ENCODE measurements at regions not wholly inside any gene's neighbourhood (a gene's known extent, or its start where the extent isn't known, plus 50 kb on each side); places are given as distances from the start of the nearest gene placed in this dataset.
"Not testable (repeated sequence)": the region's sequence is repeated elsewhere in the genome, so short reads cannot be mapped to it uniquely, and the experiment has no call there.

DNA sequence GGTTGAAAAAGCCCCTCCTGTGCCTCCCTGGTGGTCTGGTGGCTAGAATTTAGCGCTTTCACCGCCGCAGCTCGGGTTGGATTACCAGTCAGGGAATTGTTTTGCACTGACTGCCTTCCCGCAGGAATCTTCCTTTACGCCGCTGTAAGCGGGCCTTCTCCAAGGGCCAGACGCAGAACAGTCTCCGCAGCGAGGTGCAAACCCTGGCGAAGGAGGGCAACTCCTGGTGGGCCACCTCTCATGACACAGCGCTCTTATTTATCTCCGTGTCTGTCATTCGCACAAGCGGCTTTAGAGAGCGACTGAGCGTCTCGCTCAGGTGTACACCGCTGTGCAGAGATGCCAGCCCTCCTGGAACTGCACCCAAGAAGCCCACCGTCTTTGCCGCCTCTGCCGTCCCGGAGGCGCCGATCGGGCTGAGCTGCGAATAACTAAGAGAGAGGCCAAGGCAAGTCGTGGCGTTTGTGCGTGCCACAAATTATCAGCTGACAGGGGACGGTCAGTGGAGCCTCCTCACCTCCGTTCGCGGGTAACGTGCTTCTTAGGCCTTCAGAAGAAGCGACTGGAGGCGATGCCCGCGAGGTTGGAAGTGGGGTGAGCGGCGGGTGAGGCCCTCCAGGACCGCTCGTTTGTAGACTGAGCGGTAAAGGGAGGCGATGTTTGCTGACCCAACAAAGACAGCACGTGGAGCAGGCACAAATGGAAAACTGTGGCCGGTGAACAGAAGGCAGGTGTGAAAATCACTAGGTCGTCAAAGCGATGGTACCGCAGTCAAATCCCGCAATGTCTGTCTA is 93.5 kb downstream of the PRKAB2 start:
- ATAC-seq (replicated peaks), result no peak
- no peaks in the 10 kb centered on the region for H3K9me3 Mint-ChIP-seq
- peaks cover 77 to 98% of the 10 kb centered on the region in 2 donors for H3K27me3 Mint-ChIP-seq
- no peak overlapping the region for H3K27ac Mint-ChIP-seq
- H3K36me3 Mint-ChIP-seq (ENCODE audit: insufficient read depth), result no peaks in the 10 kb centered on the region
- peaks cover 8 to 24% of the 10 kb centered on the region in 2 donors for H3K4me1 Mint-ChIP-seq (ENCODE audit: low read depth in 2 of 2)
- DNase-seq, result no peak
- peak overlapping the region; percentile 67 to 69 for H3K4me3 Mint-ChIP-seq

DNA sequence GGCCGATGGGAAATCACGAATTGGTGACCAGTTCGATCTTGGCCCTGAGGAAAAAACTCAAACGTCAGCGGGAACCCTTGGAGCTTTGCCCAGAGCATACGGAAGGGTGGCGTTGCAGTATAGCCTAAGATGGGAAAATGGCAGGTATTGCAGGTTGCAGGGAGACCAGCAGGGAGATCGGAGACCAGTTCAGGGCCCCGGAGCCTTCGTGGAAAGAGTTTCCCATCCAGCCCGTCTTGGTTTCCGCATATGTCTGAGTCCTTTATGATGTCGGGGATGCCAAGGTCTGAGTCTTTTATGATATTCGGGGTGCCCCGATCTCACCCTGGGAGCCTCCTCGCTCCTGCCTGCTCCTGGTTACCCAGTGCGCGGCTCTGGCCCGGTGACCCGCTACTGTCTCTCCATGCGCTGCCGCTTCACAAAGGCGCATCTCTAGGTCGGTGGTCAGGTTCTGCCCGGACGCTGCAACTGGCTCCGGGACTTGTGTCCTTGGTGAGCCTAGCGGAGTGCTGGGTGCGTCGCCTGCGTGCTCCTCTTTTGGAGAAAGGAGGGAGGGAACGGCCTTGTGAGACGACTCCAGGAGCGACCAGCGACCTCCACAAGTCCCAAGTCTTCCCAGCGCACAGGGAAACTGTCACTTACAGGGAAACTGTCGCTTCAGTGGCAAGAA is 94.2 kb downstream of the PRKAB2 start:
- H3K27ac Mint-ChIP-seq, result no peak overlapping the region
- H3K27me3 Mint-ChIP-seq, result peaks cover 78 to 98% of the 10 kb centered on the region in 2 donors
- no peak for ATAC-seq (replicated peaks)
- H3K4me1 Mint-ChIP-seq (ENCODE audit: low read depth in 2 of 2), result peaks cover 14 to 24% of the 10 kb centered on the region in 2 donors
- no peaks in the 10 kb centered on the region for H3K36me3 Mint-ChIP-seq (ENCODE audit: insufficient read depth)
- no peak overlapping the region for H3K4me3 Mint-ChIP-seq
- H3K9me3 Mint-ChIP-seq, result no peaks in the 10 kb centered on the region
- DNase-seq, result no peak

DNA sequence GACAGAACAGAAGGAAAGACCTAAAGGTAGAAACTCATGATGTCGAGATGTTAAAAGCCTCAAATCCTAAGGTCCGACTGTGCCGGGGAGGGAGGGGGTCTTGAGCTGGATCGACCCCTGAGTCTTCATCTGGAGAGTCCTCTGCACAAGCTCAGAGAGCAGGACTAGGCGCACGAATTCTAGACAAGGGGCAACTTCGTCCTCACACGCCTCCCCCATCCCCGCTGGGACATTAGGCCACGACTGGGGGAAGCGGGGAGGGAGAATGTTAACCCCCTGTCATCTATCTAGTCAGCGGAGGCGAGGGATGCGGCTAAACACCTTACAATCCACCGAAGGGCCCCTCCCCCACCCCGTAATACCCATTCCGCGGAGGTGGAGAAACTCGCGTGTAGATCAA is 94.7 kb downstream of the PRKAB2 start:
- ATAC-seq (replicated peaks), result no peak
- peaks cover 20 to 27% of the 10 kb centered on the region in 2 donors for H3K4me1 Mint-ChIP-seq (ENCODE audit: low read depth in 2 of 2)

DNA sequence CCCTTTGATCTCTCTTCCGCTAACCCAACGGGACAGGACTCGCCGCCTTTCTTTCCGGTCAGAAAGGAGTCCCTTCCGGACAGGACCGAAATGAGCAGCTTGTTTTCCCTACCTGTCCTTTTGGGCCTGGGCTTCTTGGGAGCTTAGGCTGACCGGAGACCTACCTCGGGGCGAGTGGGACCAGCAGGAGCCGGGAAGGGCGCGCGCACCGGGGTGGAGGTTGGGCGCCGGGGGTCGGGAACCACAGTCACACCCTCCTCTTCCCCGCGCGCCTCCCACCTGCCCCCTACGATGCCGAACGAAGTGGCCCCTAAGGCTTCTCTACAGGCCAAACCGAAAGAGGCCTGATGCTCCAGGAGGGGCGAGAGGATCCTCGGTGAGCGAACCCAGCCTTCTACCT is 95.2 kb downstream of the PRKAB2 start:
- ATAC-seq (replicated peaks) (no peak), DNase-seq (no peak)
- H3K36me3 Mint-ChIP-seq (ENCODE audit: insufficient read depth), result no peaks in the 10 kb centered on the region
- peaks cover 76 to 98% of the 10 kb centered on the region in 2 donors for H3K27me3 Mint-ChIP-seq
- no peak overlapping the region for H3K4me3 Mint-ChIP-seq
- H3K9me3 Mint-ChIP-seq, result no peaks in the 10 kb centered on the region
- H3K4me1 Mint-ChIP-seq (ENCODE audit: low read depth in 2 of 2), result peaks cover 20 to 29% of the 10 kb centered on the region in 2 donors
- no peak overlapping the region for H3K27ac Mint-ChIP-seq

More for the DNA sequence above, 94.7 kb downstream of the PRKAB2 start:
- no peaks in the 10 kb centered on the region for H3K9me3 Mint-ChIP-seq
- no peak overlapping the region for H3K4me3 Mint-ChIP-seq
- H3K27ac Mint-ChIP-seq, result no peak overlapping the region
- H3K36me3 Mint-ChIP-seq (ENCODE audit: insufficient read depth), result no peaks in the 10 kb centered on the region
- no peak for DNase-seq
- H3K27me3 Mint-ChIP-seq, result peaks cover 79 to 98% of the 10 kb centered on the region in 2 donors

DNA sequence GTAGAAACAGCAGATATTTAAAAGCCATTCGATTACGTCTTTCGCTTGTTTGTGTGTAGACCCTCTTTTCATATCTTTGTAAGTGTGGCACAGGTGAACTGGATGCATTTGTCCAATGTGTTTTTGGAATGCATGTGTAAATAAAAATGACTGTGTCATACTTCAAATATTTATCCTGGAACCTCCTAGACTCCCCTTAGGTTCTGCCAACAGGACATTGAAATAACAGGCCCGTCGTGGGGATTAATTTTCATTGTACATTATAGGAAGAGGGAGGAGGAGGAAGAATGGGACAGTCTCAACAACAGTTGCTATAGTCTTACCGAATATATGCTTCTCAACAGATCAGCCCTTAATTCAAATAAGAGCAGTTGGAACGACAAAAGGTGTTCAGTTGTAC is 95.8 kb downstream of the PRKAB2 start:
- H3K4me1 Mint-ChIP-seq (ENCODE audit: low read depth in 2 of 2), result peaks cover 20 to 29% of the 10 kb centered on the region in 2 donors
- DNase-seq, result no peak
- H3K27me3 Mint-ChIP-seq, result peaks cover 80 to 100% of the 10 kb centered on the region in 2 donors
- H3K4me3 Mint-ChIP-seq, result no peak overlapping the region
- ATAC-seq (replicated peaks), result no peak
- H3K36me3 Mint-ChIP-seq (ENCODE audit: insufficient read depth), result no peaks in the 10 kb centered on the region
- H3K27ac Mint-ChIP-seq, result no peak overlapping the region
- H3K9me3 Mint-ChIP-seq, result no peaks in the 10 kb centered on the region

DNA sequence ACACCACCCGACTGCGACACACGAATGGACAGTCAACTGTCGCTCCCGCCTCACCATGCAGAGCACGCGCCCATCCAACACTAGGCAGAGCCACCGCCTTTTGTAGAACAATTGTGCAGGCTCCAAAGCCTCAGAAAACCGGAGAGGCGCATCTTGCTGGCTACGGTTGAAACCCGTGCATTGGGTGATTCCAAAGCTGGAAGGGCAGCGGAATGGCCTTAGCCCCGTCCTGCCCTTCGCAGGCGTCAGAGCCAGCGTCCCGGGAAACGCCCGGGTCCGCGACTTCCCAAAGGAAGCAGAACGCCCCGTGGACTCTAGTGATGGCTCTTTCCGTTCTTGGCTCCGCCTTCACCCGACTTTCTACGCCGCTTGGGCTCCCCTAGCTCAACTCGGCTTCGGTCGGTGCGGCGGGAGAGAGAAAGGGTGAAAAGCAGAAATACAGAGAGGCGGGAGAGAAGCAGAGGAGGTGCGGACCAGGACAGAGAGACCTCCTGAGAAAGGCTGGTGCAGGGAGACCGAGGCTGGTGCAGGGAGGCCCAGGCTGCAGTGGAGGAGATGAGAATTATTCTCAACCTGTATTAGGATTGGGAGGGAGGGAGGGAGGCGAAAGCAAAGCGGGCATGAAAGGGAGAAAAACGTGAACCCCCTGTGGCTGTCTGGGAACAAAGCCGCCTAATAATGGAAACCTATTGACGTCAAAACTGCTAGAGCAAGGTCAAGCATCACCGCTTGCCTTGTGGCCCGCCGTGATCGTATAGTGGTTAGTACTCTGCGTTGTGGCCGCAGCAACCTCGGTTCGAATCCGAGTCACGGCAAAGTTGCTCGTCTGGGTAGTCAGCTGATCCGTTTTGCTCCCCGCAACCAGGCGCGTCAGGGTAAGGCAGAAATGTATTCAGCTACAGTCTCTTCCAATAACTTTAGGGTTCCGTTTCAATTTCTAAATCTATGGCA is 99.5 kb downstream of the PRKAB2 start:
- H3K36me3 Mint-ChIP-seq (ENCODE audit: insufficient read depth), result no peaks in the 10 kb centered on the region
- no peaks in the 10 kb centered on the region for H3K9me3 Mint-ChIP-seq
- peaks cover 61 to 75% of the 10 kb centered on the region in 2 donors for H3K27me3 Mint-ChIP-seq
- peak overlapping the region in 1 of 2 donors; percentile 72 for H3K27ac Mint-ChIP-seq
- peak; percentile 32 for ATAC-seq (replicated peaks)
- DNase-seq, result no peak
- H3K4me1 Mint-ChIP-seq (ENCODE audit: low read depth in 2 of 2), result peaks cover 7 to 12% of the 10 kb centered on the region in 2 donors
- H3K4me3 Mint-ChIP-seq, result peak overlapping the region; percentile 53 to 62

DNA sequence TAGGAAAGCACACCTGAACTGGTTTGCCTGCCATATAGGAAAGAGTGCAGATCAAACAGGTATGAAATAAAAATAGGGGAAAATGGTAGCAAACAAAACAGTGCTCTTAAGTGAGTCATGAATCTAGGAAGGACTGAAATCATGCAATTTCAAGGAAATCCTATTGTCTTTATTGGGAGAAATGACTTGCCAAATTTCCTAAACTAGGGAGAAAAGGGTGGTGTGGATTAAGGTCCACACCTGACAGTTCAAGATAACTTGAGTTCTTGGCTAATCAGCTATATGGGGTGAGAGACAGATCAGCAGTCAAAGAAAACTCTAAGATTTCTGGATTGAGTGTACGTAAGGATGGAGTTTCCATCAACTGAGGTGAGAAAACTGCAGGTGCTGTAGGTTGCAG is 101.1 kb downstream of the PRKAB2 start:
- H3K4me3 Mint-ChIP-seq, result no peak overlapping the region
- no peaks in the 10 kb centered on the region for H3K36me3 Mint-ChIP-seq (ENCODE audit: insufficient read depth)
- peaks cover 7 to 12% of the 10 kb centered on the region in 2 donors for H3K4me1 Mint-ChIP-seq (ENCODE audit: low read depth in 2 of 2)
- no peak overlapping the region for H3K27ac Mint-ChIP-seq
- DNase-seq (no peak), ATAC-seq (replicated peaks) (no peak)
- no peaks in the 10 kb centered on the region for H3K9me3 Mint-ChIP-seq
- H3K27me3 Mint-ChIP-seq, result peaks cover 61 to 68% of the 10 kb centered on the region in 2 donors

DNA sequence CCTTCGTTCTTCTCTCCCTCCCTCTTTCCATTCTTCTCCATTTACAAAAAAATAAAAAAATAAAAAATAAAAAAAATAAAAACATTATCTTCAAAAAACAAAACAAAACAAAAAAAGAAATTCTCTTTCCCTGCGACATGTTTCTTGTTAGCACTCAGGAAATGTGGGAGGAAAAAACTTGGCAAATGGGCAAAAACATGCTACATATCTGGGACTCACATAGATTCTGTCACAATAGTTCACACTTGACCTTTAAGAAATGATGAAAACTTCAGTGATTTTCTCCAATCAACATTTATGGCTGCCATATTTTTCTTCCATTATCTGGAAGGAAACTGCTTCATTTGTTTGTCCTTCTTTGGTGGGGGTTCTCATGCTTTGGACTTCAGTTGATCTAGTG is 109.3 kb downstream of the PRKAB2 start:
- Mint-ChIP-seq H3K27ac (no peak overlapping the region), H3K27me3 (peaks cover 20 to 50% of the 10 kb centered on the region in 2 donors), H3K36me3 (ENCODE audit: insufficient read depth) (no peaks in the 10 kb centered on the region), H3K4me1 (ENCODE audit: low read depth in 2 of 2) (no peaks in the 10 kb centered on the region), H3K9me3 (no peaks in the 10 kb centered on the region), H3K4me3 (no peak overlapping the region)
- ATAC-seq (replicated peaks) (no peak), DNase-seq (no peak)

DNA sequence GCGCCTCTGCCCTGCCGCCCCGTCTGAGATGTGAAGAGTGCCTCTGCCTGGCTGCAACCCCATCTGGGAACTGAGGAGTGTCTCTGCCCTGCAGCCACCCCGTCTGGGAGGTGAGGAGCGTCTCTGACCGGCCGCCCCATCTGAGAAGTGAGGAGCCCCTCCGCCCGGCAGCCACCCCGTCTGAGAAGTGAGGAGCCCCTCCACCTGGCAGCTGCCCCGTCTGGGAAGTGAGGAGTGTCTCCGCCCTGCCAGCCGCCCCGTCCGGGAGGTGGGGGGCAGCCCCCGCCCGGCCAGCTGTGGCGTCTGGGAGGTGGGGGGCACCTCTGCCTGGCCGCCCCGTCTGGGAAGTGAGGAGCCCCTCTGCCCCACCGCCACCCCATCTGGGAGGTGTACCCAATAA is 110.4 kb downstream of the PRKAB2 start:
- not testable (repeated sequence) for DNase-seq; H3K4me1 Mint-ChIP-seq (ENCODE audit: low read depth in 2 of 2); H3K4me3 Mint-ChIP-seq; H3K27ac Mint-ChIP-seq; ATAC-seq (replicated peaks); H3K9me3 Mint-ChIP-seq; H3K36me3 Mint-ChIP-seq (ENCODE audit: insufficient read depth)
- H3K27me3 Mint-ChIP-seq, result peaks cover 20 to 50% of the 10 kb centered on the region in 2 donors

DNA sequence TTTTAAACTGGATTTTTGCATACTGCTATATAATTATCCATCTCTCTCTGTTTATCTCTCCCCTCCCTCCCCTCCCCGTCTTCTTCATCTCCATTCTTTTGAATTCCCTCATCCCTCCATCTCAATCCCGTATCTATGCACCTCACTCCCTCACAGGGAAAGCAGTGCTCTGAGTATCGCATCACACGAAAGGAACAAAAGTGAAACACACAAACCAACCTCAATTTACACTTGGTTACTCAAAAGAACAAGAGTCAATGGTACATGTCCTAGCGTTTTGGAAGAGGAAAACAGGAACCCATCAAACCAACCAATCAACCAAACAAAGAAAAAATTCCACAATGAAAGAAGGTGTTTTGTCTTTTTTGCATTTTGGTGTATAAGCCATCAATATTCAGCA is 115.1 kb downstream of the NBPF12 start:
- Mint-ChIP-seq H3K36me3 (ENCODE audit: insufficient read depth) (peaks cover 2% of the 10 kb centered on the region), H3K27me3 (peaks cover 9 to 42% of the 10 kb centered on the region in 2 donors), H3K9me3 (peaks cover 0 to 2% of the 10 kb centered on the region in 2 donors), H3K4me1 (ENCODE audit: low read depth in 2 of 2) (no peaks in the 10 kb centered on the region), H3K27ac (peak overlapping the region in 1 of 2 donors; percentile 17), H3K4me3 (no peak overlapping the region)
- ATAC-seq (replicated peaks), result no peak
- no peak for DNase-seq

DNA sequence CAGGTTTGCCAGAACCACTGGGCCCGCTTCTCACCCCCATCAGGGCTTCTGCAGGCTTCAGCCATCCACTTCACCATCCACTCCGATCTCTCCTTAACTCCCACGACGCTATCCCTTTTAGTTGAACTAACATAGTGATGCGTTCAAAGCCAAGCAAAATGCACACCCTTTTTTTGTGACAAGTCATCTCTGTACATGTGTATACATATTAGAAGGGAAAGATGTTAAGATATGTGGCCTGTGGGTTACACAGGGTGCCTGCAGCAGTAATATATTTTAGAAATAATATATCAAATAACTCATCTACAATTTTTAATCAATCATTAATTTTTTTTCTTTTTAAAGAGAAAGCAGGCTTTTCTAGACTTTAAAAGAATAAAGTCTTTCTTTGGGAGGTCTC is 114.6 kb downstream of the NBPF12 start:
- H3K36me3 Mint-ChIP-seq (ENCODE audit: insufficient read depth), result peaks cover 2% of the 10 kb centered on the region
- no peak for ATAC-seq (replicated peaks)
- H3K4me1 Mint-ChIP-seq (ENCODE audit: low read depth in 2 of 2), result no peaks in the 10 kb centered on the region
- H3K27me3 Mint-ChIP-seq, result peaks cover 9 to 42% of the 10 kb centered on the region in 2 donors
- H3K27ac Mint-ChIP-seq, result no peak overlapping the region
- DNase-seq, result no peak
- peaks cover 0 to 2% of the 10 kb centered on the region in 2 donors for H3K9me3 Mint-ChIP-seq
- no peak overlapping the region for H3K4me3 Mint-ChIP-seq

DNA sequence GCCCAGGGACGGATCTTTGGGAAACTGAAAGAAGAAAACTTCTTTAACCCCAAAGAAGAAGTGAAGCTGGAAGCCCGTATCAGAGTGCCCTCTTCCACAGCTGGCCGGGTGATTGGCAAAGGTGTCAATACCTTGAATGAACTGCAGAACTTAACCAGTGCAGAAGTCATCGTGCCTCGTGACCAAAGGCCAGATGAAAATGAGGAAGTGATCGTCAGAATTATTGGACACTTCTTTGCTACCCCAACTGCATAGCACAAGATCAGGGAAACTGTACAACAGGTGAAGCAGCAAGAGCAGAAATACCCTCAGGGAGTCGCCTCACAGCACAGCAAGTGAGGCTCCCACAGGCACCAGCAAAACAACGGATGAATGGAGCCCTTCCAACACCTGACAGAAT is 114.0 kb downstream of the NBPF12 start:
- no peak for DNase-seq
- no peak overlapping the region for H3K4me3 Mint-ChIP-seq
- H3K36me3 Mint-ChIP-seq (ENCODE audit: insufficient read depth), result peaks cover 2% of the 10 kb centered on the region
- no peaks in the 10 kb centered on the region for H3K4me1 Mint-ChIP-seq (ENCODE audit: low read depth in 2 of 2)
- no peaks in the 10 kb centered on the region for H3K9me3 Mint-ChIP-seq
- no peak overlapping the region for H3K27ac Mint-ChIP-seq
- no peak for ATAC-seq (replicated peaks)
- peaks cover 9 to 42% of the 10 kb centered on the region in 2 donors for H3K27me3 Mint-ChIP-seq

DNA sequence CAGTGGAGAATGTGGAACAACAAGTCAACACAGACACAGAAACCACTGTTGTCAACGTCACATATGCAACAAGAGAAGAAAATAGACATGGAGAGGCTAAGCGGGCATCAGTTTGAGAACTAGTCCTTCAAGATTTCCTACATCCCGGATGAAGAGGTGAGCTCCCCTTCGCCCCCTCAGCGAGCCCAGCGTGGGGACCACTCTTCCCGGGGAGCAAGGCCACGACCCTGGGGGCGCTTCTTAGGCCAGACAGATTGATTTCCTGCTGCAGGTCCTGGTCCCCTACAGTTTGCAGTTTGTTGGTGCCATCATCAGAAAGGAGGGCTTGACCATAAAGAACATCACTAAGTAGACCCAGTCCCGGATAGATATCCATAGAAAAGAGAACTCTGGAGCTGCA is 113.0 kb downstream of the NBPF12 start:
- Mint-ChIP-seq H3K4me3 (no peak overlapping the region), H3K36me3 (ENCODE audit: insufficient read depth) (peaks cover 2% of the 10 kb centered on the region), H3K27ac (no peak overlapping the region), H3K9me3 (no peaks in the 10 kb centered on the region), H3K27me3 (peaks cover 9 to 34% of the 10 kb centered on the region in 2 donors), H3K4me1 (ENCODE audit: low read depth in 2 of 2) (peaks cover 3 to 8% of the 10 kb centered on the region in 2 donors)
- ATAC-seq (replicated peaks) (no peak), DNase-seq (no peak)
